ENCODE measurements at regions not wholly inside any gene's neighbourhood (a gene's known extent, or its start where the extent isn't known, plus 50 kb on each side); places are given as distances from the start of the nearest gene placed in this dataset.

- no peak for DNase-seq (ENCODE audit: low spot score)
- no peak for TF ChIP-seq CTCF (conservative IDR thresholded peaks at IDR 0.05; ENCODE audit: low read depth)
- CTCF ChIA-PET: no interaction called here
- no peak overlapping the region for H3K27ac ChIP-seq
- POLR2A ChIA-PET (ENCODE audit: low non-redundant PET): no interaction called here
Measured at GRCh38 chr6:74735304-74735703, 470.5 kb downstream of the COL12A1 start.

GRCh38 chr6:74734901-74735300 is 471.0 kb downstream of the COL12A1 start:
- POLR2A ChIA-PET (ENCODE audit: low non-redundant PET): no interaction called here
- H3K27ac ChIP-seq: no peak overlapping the region
- no peak for DNase-seq (ENCODE audit: low spot score)
- no peak for TF ChIP-seq CTCF (conservative IDR thresholded peaks at IDR 0.05; ENCODE audit: low read depth)
- CTCF ChIA-PET: no interaction called here

GRCh38 chr6:74733830-74734620 is 471.8 kb downstream of the COL12A1 start:
- TF ChIP-seq CTCF (conservative IDR thresholded peaks at IDR 0.05; ENCODE audit: low read depth): no peak
- no peak overlapping the region for H3K27ac ChIP-seq
- CTCF ChIA-PET: no interaction called here
- no peak for DNase-seq (ENCODE audit: low spot score)
- POLR2A ChIA-PET (ENCODE audit: low non-redundant PET): no interaction called here

- ChIA-PET CTCF (no interaction called here), POLR2A (ENCODE audit: low non-redundant PET) (no interaction called here)
- H3K27ac ChIP-seq: no peak overlapping the region
- TF ChIP-seq CTCF (conservative IDR thresholded peaks at IDR 0.05; ENCODE audit: low read depth): no peak
- no peak for DNase-seq (ENCODE audit: low spot score)
Measured at GRCh38 chr6:74731931-74732330, 473.9 kb downstream of the COL12A1 start.

- H3K27ac ChIP-seq: no peak overlapping the region
- TF ChIP-seq CTCF (conservative IDR thresholded peaks at IDR 0.05; ENCODE audit: low read depth): no peak
- ChIA-PET CTCF (no interaction called here), POLR2A (ENCODE audit: low non-redundant PET) (no interaction called here)
- DNase-seq (ENCODE audit: low spot score): no peak
Measured at GRCh38 chr6:74731204-74731603, 474.6 kb downstream of the COL12A1 start.

GRCh38 chr6:74720923-74721322 is 484.9 kb downstream of the COL12A1 start:
- ChIA-PET CTCF (no interaction called here), POLR2A (ENCODE audit: low non-redundant PET) (no interaction called here)
- H3K27ac ChIP-seq: no peak overlapping the region
- DNase-seq (ENCODE audit: low spot score): no peak
- TF ChIP-seq CTCF (conservative IDR thresholded peaks at IDR 0.05; ENCODE audit: low read depth): no peak
